OCI-LY7 (cell line): ENCODE measurements at regions not wholly inside any gene's neighbourhood (a gene's known extent, or its start where the extent isn't known, plus 50 kb on each side); places are given as distances from the start of the nearest gene placed in this dataset.

Experiments used
- BruUV-seq: library from RNA; stranded (reverse); fragments of 400-500 nt; replicated peaks from 2 replicates; lab custom pipeline; 2021; lab: Mats Ljungman, UMichigan
- CTCF ChIA-PET: fragments of 300-600 bp; sonication (Branson Sonifier 250); formaldehyde crosslinking; loops from one replicate; lab custom pipeline; 2022; ENCODE audit warnings: antibody characterized with exemption; ENCODE audit not compliant: unreplicated experiment; lab: Charles Lee
- POLR2A ChIA-PET: fragments of 300-600 bp; sonication (Branson Sonifier 250); formaldehyde crosslinking; loops from one replicate; lab custom pipeline; 2022; ENCODE audit warnings: antibody characterized with exemption; lab: Charles Lee
- DNase-seq: peaks from one replicate; pipeline ENCODE4 v3.0.0-alpha.2; 2015; ENCODE audit warnings: low spot score
- H2AFZ ChIP-seq: fragments of 200-600 bp; sonication (generic), shearing (Covaris generic); 2 replicates; pipeline ENCODE4 v1.6.1; 2014; ENCODE audit warnings: mild to moderate bottlenecking, antibody characterized with exemption, low read length, moderate library complexity
- H3K27ac ChIP-seq: fragments of 200-600 bp; sonication (generic); 2 replicates; pipeline ENCODE4 v1.5.1; 2014; ENCODE audit warnings: mixed run types, low read depth, mild to moderate bottlenecking, moderate library complexity, low read length, inconsistent platforms; ENCODE audit not compliant: poor library complexity, severe bottlenecking
- H3K36me3 ChIP-seq: fragments of 200-600 bp; sonication (generic); 2 replicates; pipeline ENCODE4 v1.6.1; 2014; ENCODE audit warnings: mild to moderate bottlenecking, antibody characterized with exemption, low read length, moderate library complexity, mixed read lengths; ENCODE audit not compliant: insufficient read depth
- H3K4me1 ChIP-seq: fragments of 200-600 bp; sonication (generic); 2 replicates; pipeline ENCODE4 v1.5.1; 2014; ENCODE audit warnings: mild to moderate bottlenecking, low read length; ENCODE audit not compliant: insufficient read depth, poor library complexity, severe bottlenecking
- H3K4me2 ChIP-seq: fragments of 200-600 bp; sonication (generic); 2 replicates; pipeline ENCODE4 v1.6.1; 2014; ENCODE audit warnings: mild to moderate bottlenecking, low read length
- H3K4me3 ChIP-seq: fragments of 200-600 bp; sonication (generic); 2 replicates; pipeline ENCODE4 v1.5.1; 2014; ENCODE audit warnings: mild to moderate bottlenecking, low read depth, low read length; ENCODE audit not compliant: poor library complexity, severe bottlenecking
- H3K79me2 ChIP-seq: fragments of 200-600 bp; sonication (generic); 2 replicates; pipeline ENCODE4 v1.6.1; 2016; ENCODE audit warnings: low read depth, mild to moderate bottlenecking, low read length, moderate library complexity, mixed read lengths; ENCODE audit not compliant: insufficient read depth
- H3K9me2 ChIP-seq: fragments of 200-600 bp; sonication (generic); 2 replicates; pipeline ENCODE4 v1.6.1; 2016; ENCODE audit warnings: mild to moderate bottlenecking, low read length, mixed read lengths; ENCODE audit not compliant: insufficient read depth
- H3K9me3 ChIP-seq: fragments of 200-600 bp; sonication (generic); 2 replicates; pipeline ENCODE4 v1.6.1; 2014; ENCODE audit warnings: mild to moderate bottlenecking, mixed run types, low read length, mixed read lengths
- H4K20me1 ChIP-seq: fragments of 200-600 bp; sonication (generic); 2 replicates; pipeline ENCODE4 v1.6.1; 2014; ENCODE audit warnings: mild to moderate bottlenecking, antibody characterized with exemption, low read length, moderate library complexity, mixed read lengths; ENCODE audit not compliant: insufficient read depth
- EZH2phosphoT487 ChIP-seq: fragments of 200-600 bp; sonication (generic); IDR thresholded peaks from 2 replicates; pipeline ENCODE4 v1.6.1; 2018; ENCODE audit warnings: low read depth, borderline replicate concordance, mild to moderate bottlenecking, mixed run types, antibody characterized with exemption, low read length, moderate library complexity, mixed read lengths
- intact Hi-C: fragments of 100-400 bp; cut with micrococcal nuclease; formaldehyde crosslinking; loops from one replicate; pipeline ENCODE4 v1.10.0; 2022; ENCODE audit not compliant: unreplicated experiment
- TF ChIP-seq, protein P1 (sequence below): fragments of 200-600 bp; sonication (generic); conservative IDR thresholded peaks from 2 replicates; pipeline ENCODE4 v1.5.1; 2014; ENCODE audit warnings: mild to moderate bottlenecking, antibody characterized with exemption, low read length, moderate library complexity, mixed read lengths

DNA sequence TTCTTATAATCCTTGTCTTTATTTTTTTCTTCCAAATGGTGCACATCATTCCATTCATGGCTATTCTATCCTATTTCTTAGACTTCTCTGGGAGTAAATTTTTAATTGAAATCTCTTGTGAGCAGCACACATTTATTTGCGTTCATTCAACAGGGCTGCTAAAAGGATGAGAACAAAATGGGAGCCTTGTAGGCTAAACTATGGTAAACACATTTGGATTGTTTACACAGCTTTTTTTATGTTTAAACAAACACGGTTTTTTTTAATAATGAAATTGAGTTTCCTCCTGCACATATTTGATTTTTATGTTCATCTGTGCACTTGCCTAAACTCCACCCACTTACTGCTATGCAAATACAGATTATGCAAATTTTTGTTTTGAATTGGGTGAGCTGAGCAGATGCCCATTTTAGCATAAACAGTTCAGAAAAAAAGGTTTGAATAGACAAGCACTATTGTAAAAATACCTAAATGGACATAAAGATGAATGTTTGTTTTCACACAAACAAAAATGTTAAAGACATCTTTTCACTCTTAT, 92.0 kb downstream of the OLIG3 start:
- ChIA-PET CTCF (no interaction called here), POLR2A (interaction anchor here (1.2 kb wide), 1 partner anchor 12 kb away, joined by 3 read pairs; no protein-coding TSS in a partner anchor)
- no TSS peak for BruUV-seq

DNA sequence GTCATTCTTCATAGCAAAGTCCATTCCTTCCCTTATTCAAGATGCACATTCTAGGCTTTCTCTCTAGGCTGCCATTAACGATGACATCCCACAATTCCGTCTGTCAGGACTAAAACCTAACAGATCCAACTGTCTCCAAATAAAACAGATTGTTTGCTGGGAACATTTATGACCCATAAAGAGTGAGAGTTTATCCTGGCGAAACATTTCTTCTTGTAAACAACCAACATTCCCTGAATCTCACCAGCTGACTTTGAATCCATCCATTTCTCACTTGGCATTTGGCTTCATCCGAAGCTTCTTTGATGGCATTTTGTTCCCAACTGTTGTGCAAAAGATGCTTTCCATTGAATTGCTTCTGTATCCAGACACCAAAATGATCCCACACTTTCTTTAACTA, 93.1 kb downstream of the OLIG3 start:
- Histone ChIP-seq H3K79me2 (no peaks in the 10 kb centered on the region), H3K9me3 (peaks cover 4% of the 10 kb centered on the region; the same call in 1 of the 2 replicates), H3K4me1 (peaks cover 11% of the 10 kb centered on the region), H3K4me2 (no peak overlapping the region), H2AFZ (no peak overlapping the region), H3K36me3 (no peaks in the 10 kb centered on the region), H3K27ac (no peak overlapping the region), H4K20me1 (no peaks in the 10 kb centered on the region), H3K4me3 (no peak overlapping the region), H3K9me2 (no peaks in the 10 kb centered on the region)
- ChIA-PET CTCF (no interaction called here), POLR2A (interaction anchor here (0.6 to 1.4 kb wide), 5 partner anchors 9 to 1749 kb away, joined by 3 to 4 read pairs (median 4); no protein-coding TSS in a partner anchor)
- DNase-seq = no peak
- no TSS peak for BruUV-seq
- no peak for TF ChIP-seq EZH2phosphoT487
- TF ChIP-seq, protein P1, sequence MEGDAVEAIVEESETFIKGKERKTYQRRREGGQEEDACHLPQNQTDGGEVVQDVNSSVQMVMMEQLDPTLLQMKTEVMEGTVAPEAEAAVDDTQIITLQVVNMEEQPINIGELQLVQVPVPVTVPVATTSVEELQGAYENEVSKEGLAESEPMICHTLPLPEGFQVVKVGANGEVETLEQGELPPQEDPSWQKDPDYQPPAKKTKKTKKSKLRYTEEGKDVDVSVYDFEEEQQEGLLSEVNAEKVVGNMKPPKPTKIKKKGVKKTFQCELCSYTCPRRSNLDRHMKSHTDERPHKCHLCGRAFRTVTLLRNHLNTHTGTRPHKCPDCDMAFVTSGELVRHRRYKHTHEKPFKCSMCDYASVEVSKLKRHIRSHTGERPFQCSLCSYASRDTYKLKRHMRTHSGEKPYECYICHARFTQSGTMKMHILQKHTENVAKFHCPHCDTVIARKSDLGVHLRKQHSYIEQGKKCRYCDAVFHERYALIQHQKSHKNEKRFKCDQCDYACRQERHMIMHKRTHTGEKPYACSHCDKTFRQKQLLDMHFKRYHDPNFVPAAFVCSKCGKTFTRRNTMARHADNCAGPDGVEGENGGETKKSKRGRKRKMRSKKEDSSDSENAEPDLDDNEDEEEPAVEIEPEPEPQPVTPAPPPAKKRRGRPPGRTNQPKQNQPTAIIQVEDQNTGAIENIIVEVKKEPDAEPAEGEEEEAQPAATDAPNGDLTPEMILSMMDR = no peak
- intact Hi-C loops = no loop called here

More for the DNA sequence above, 92.0 kb downstream of the OLIG3 start:
- no peak for DNase-seq
- intact Hi-C loops = no loop called here
- H3K9me2 ChIP-seq = no peaks in the 10 kb centered on the region
- no peak overlapping the region for H3K4me3 ChIP-seq
- H3K27ac ChIP-seq = no peak overlapping the region
- no peaks in the 10 kb centered on the region for H4K20me1 ChIP-seq
- H3K36me3 ChIP-seq = no peaks in the 10 kb centered on the region
- no peaks in the 10 kb centered on the region for H3K79me2 ChIP-seq
- no peak overlapping the region for H2AFZ ChIP-seq
- TF ChIP-seq, protein P1 = no peak
- H3K4me1 ChIP-seq = peaks cover 12% of the 10 kb centered on the region
- H3K4me2 ChIP-seq = no peak overlapping the region
- H3K9me3 ChIP-seq = peaks cover 15% of the 10 kb centered on the region

DNA sequence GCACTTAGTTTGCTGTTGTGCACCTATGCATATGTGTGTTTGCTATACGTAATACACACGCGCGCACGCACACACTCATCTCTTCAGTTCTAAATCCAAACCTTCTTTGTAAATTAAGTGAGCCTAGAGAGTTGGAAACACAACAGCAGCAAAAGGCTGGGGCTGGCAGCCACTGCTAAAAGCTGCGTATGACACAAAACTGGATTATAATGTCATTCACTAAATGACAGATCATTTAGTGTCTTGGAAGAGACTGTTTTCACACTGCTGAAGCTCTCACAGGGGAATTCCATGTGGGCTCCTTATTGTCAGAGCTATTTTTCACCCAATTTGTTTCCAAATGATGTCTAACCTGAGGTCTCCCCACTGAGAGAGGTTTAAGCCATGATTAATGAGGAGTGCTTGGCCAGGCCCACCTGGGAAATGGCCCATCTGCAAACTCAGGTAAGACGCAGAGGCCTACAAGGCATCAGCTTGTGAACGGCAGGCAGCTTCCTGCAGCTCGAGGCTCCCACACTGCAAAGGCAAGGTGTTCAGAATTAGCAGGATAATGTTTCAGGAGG, 94.2 kb downstream of the OLIG3 start:
- Histone ChIP-seq H3K9me3 (peaks cover 4% of the 10 kb centered on the region; the same call in 1 of the 2 replicates), H4K20me1 (no peaks in the 10 kb centered on the region), H3K9me2 (no peaks in the 10 kb centered on the region), H3K79me2 (no peaks in the 10 kb centered on the region), H3K4me3 (no peak overlapping the region), H3K27ac (no peak overlapping the region), H2AFZ (no peak overlapping the region; the same call in 1 of the 2 replicates), H3K4me1 (no peaks in the 10 kb centered on the region), H3K4me2 (no peak overlapping the region), H3K36me3 (no peaks in the 10 kb centered on the region)
- no peak for TF ChIP-seq EZH2phosphoT487
- TF ChIP-seq, protein P1 = no peak
- intact Hi-C loops = no loop called here
- CTCF ChIA-PET = interaction anchor here (0.6 kb wide), 1 partner anchor 24 kb away, joined by 4 read pairs; no protein-coding TSS in a partner anchor
- no peak for DNase-seq
- no TSS peak for BruUV-seq
- POLR2A ChIA-PET = no interaction called here
